Heart right ventricle (tissue), 16 donors: ENCODE measurements at regions not wholly inside any gene's neighbourhood (a gene's known extent, or its start where the extent isn't known, plus 50 kb on each side); places are given as distances from the start of the nearest gene placed in this dataset.
"Not testable (repeated sequence)": the region's sequence is repeated elsewhere in the genome, so short reads cannot be mapped to it uniquely, and the experiment has no call there.

Experiments used
- ATAC-seq, 8 donors: fragments of 200-7000 bp; cut with Tn5 transposase; one replicate each; pipeline ENCODE4 v1.9.1; 2020; ENCODE audit warnings: mild to moderate bottlenecking in 8 of 8, moderate library complexity in 8 of 8, moderate number of reproducible peaks in 1 of 8
- DNase-seq, 2 donors: peaks; one replicate each; pipeline ENCODE4 v3.0.0-alpha.2; 2020
- H3K27ac ChIP-seq, 10 donors: fragments of 200-600 bp; sonication (generic) in 2 of 10; one replicate each; pipeline versions ENCODE4 v1.5.0 to v1.8.0; 2020 to 2022; ENCODE audit warnings: mild to moderate bottlenecking in 3 of 10
- H3K27me3 ChIP-seq, 7 donors: fragments of 200-600 bp; one replicate each; pipeline ENCODE4 v1.8.0; 2021 to 2022; ENCODE audit warnings: mild to moderate bottlenecking in 2 of 7
- H3K36me3 ChIP-seq, 9 donors: fragments of 200-600 bp; sonication (generic) in 1 of 9; one replicate each; pipeline versions ENCODE4 v1.5.0 to v1.8.0; 2020 to 2022; ENCODE audit warnings: mild to moderate bottlenecking in 2 of 9
- H3K4me1 ChIP-seq, 9 donors: fragments of 200-600 bp; sonication (generic) in 1 of 9; one replicate each; pipeline versions ENCODE4 v1.5.0 to v1.8.0; 2020 to 2022; ENCODE audit warnings: mild to moderate bottlenecking in 4 of 9
- H3K4me3 ChIP-seq, 10 donors: fragments of 200-600 bp; sonication (generic) in 2 of 10; one replicate each; pipeline versions ENCODE4 v1.5.0 to v1.8.0; 2020 to 2022; ENCODE audit warnings: mild to moderate bottlenecking in 7 of 10, moderate library complexity in 2 of 10
- H3K9me3 ChIP-seq, 11 donors: fragments of 200-600 bp in 10 of 11; sonication (generic) in 2 of 11; one replicate each; pipeline versions ENCODE4 v1.5.0 to v1.8.0; 2013 to 2022; ENCODE audit warnings: mild to moderate bottlenecking in 2 of 11, control low read depth in 1 of 11, moderate library complexity in 1 of 11
- CTCF ChIP-seq, 9 donors: fragments of 200-600 bp; sonication (generic) in 2 of 9; IDR thresholded peaks; one replicate each; pipeline versions ENCODE4 v1.5.0 to v1.8.0; 2021 to 2022; ENCODE audit warnings: antibody characterized with exemption in 9 of 9, mild to moderate bottlenecking in 5 of 9, moderate library complexity in 1 of 9
- WGBS, 2 donors: extraction: QIAGEN DNeasy Blood & Tissue Kit; methylation state at CpG; one replicate each; pipeline ENCODE4 v1.1.7; 2013; ENCODE audit warnings: inconsistent platforms in 1 of 2; 5-methylcytosine and 5-hydroxymethylcytosine counted together
- intact Hi-C, 10 donors: fragments of 100-400 bp; cut with DNase I; formaldehyde crosslinking; loops; one replicate each; pipeline versions ENCODE4 v1.11.1 to v1.14.2; 2022
- donor health status: Arrhythmogenic right ventricular cardiomyopathy.
- donor health status: ischemic (EF 13 %, LVEDD 7.1; RV severe dilation, severe dysfunction).
- donor health status: healthy with polysubstance abuse.
- donor health status: DM: no; HTN: yes; CAD: no.
- donor health status: DM: no; HTN: no; CAD: no.
- donor health status: ischemic (EF 25% LVEDD 6.9; RV normal size, moderate dysfunction).
- donor health status: ischemic (EF 25% LVEDD 5.7; RV mildly dilated, moderate dysfunction).
- donor health status: healthy.
- donor health status: DM: yes; HTN: yes; CAD: no.
- donor health status: Ischemic cardiomyopathy.
- donor health status: ischemic (EF 35%, LVEDD 5.7; RV mildly dilated, moderate dysfunction).
- donor health status: nonischemic (EF 11% LVEDD 7.7; RV severe dilation, severe dysfunction).
- donor health status: DM: yes; HTN: yes; CAD: no.
- donor health status: PGD.
- donor health status: ischemic (EF 29% LVEDD 5.4; RV normal size, mild dysfunction).
- donor health status: nonischemic (EF 23%, LVEDD 6.1; RV moderate dilation, normal function).

DNA sequence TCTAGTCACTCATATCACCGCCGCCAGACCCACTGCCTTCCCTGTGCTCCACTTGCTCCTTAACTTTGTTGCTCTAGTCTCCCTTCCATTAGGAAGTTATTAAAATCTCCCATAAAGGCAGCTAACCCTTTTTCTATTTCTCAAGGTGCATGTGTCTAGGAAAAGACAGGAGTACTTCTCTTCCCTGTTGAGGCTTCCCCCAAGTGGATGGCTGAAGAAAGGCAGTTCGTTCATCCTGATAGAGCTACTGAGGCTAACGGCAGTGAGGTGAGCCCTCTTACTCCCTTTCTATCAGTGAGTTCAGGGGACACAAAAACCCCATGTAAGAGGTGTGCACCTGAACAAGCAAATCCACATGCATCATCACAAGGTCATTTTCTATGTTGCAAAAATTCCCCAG lies 397.8 kb downstream of the IGSF11 start:
- no peaks in the 10 kb centered on the region for H3K4me1 ChIP-seq
- H3K36me3 ChIP-seq, result no peaks in the 10 kb centered on the region
- TF ChIP-seq CTCF (IDR thresholded peaks at IDR 0.05), result no peak
- no peaks in the 10 kb centered on the region for H3K9me3 ChIP-seq
- 49 to 53% methylated on average over 4 of the region's 4 CpGs for WGBS, 2 donors
- H3K27ac ChIP-seq, result no peak overlapping the region
- intact Hi-C loops, result no loop called here
- H3K4me3 ChIP-seq, result no peak overlapping the region
- no peak for ATAC-seq
- DNase-seq, result no peak
- peaks cover 0 to 11% (median 0%) of the 10 kb centered on the region in 7 donors for H3K27me3 ChIP-seq

- H3K4me1 ChIP-seq, result no peaks in the 10 kb centered on the region
- intact Hi-C loops, result no loop called here
- H3K36me3 ChIP-seq, result no peaks in the 10 kb centered on the region
- no peak for TF ChIP-seq CTCF (IDR thresholded peaks at IDR 0.05)
- DNase-seq (no peak), ATAC-seq (no peak)
- H3K9me3 ChIP-seq, result no peaks in the 10 kb centered on the region
- H3K27me3 ChIP-seq, result peaks cover 0 to 18% (median 0%) of the 10 kb centered on the region in 7 donors
- no peak overlapping the region for H3K4me3 ChIP-seq
- 56 to 64% methylated on average over 9 of the region's 9 CpGs for WGBS, 2 donors
- H3K27ac ChIP-seq, result no peak overlapping the region
These were observed 396.8 kb downstream of the IGSF11 start for GRCh38 chr3:118637846-118638245.

- H3K27ac ChIP-seq, result no peak overlapping the region
- H3K36me3 ChIP-seq, result no peaks in the 10 kb centered on the region
- no peaks in the 10 kb centered on the region for H3K4me1 ChIP-seq
- DNase-seq, result no peak
- intact Hi-C loops, result no loop called here
- 18 to 27% methylated on average over 4 of the region's 4 CpGs for WGBS, 2 donors
- no peak overlapping the region for H3K4me3 ChIP-seq
- H3K27me3 ChIP-seq, result peaks cover 0 to 25% (median 0%) of the 10 kb centered on the region in 7 donors
- TF ChIP-seq CTCF (IDR thresholded peaks at IDR 0.05), result no peak
- ATAC-seq, result no peak
- H3K9me3 ChIP-seq, result no peaks in the 10 kb centered on the region
These were observed 393.0 kb downstream of the IGSF11 start for GRCh38 chr3:118641608-118642007.

GRCh38 chr3:118671192-118671591 lies 363.5 kb downstream of the IGSF11 start:
- WGBS, 2 donors, result 55 to 64% methylated on average over 2 of the region's 2 CpGs
- intact Hi-C loops, result no loop called here
- H3K4me3 ChIP-seq, result no peak overlapping the region
- ATAC-seq, result no peak
- no peaks in the 10 kb centered on the region for H3K9me3 ChIP-seq
- TF ChIP-seq CTCF (IDR thresholded peaks at IDR 0.05), result no peak
- no peak overlapping the region for H3K27ac ChIP-seq
- no peaks in the 10 kb centered on the region for H3K4me1 ChIP-seq
- DNase-seq, result no peak
- H3K36me3 ChIP-seq, result no peaks in the 10 kb centered on the region
- H3K27me3 ChIP-seq, result no peaks in the 10 kb centered on the region

DNA sequence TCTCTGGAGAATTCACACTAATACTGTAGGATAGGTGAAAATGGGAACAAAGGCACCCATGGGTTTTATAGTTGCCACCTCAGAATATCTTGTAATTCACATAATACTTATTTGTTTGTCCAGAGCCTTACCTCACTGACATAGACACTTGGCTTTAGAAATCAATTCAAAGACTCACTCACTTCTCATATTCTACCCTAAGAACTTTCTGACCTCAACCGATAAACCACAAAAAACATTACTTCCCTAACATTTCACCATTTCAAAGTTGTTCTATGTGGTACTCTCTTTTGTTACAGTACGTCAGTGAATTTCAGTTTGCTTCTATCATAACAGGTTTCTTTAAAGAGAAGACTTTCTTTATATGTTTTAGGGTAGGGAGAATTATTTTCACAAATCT lies 359.3 kb downstream of the IGSF11 start:
- H3K4me1 ChIP-seq, result no peaks in the 10 kb centered on the region
- H3K27ac ChIP-seq, result no peak overlapping the region
- DNase-seq, result no peak
- no peak for TF ChIP-seq CTCF (IDR thresholded peaks at IDR 0.05)
- H3K36me3 ChIP-seq, result no peaks in the 10 kb centered on the region
- H3K4me3 ChIP-seq, result no peak overlapping the region
- no peak for ATAC-seq
- H3K27me3 ChIP-seq, result no peaks in the 10 kb centered on the region
- intact Hi-C loops, result no loop called here
- no peaks in the 10 kb centered on the region for H3K9me3 ChIP-seq
- 90 to 93% methylated on average over 2 of the region's 2 CpGs for WGBS, 2 donors

DNA sequence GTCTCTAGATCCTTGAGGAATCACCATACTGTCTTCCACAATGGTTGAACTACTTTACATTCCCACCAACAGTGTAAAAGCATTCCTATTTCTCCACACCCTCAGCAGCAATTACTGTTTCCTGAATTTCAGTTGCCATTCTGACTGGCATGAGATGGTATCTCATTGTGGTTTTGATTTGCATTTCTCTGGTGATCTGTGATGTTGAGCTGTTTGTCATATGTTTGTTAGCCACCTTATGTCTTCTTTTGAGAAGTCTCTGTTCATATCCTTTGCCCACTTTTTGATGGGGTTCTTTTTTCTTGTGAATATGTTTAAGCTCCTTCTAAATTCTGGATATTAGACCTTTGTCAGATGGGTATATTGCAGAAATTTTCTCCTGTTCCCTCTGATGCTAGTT lies 356.0 kb downstream of the IGSF11 start:
- DNase-seq, ATAC-seq, intact Hi-C loops, H3K36me3 ChIP-seq, H3K27ac ChIP-seq, H3K4me3 ChIP-seq, H3K4me1 ChIP-seq, H3K27me3 ChIP-seq, H3K9me3 ChIP-seq: not testable (repeated sequence)
